SK-N-SH (cell line): ENCODE measurements at regions not wholly inside any gene's neighbourhood (a gene's known extent, or its start where the extent isn't known, plus 50 kb on each side); places are given as distances from the start of the nearest gene placed in this dataset.

Source experiments
- CTCF ChIA-PET: fragments of 300-600, 350-600 bp; formaldehyde crosslinking; extraction: SDS; loops from one replicate; lab custom pipeline; 2021; lab: Yijun Ruan, JAX
- POLR2A ChIA-PET: fragments of 350-600 bp; sonication (Branson Sonifier 250); formaldehyde crosslinking; extraction: SDS; loops from one replicate; lab custom pipeline; 2020; ENCODE audit warnings: antibody characterized with exemption, inconsistent platforms; lab: Yijun Ruan, JAX
- DNase-seq: peaks from one replicate; pipeline ENCODE4 v3.0.0; 2012
- H2AFZ ChIP-seq: fragments of 200-600 bp; sonication (generic); 2 replicates; pipeline ENCODE4 v1.8.1; 2016; ENCODE audit warnings: antibody characterized with exemption, mild to moderate bottlenecking, low read depth
- H3F3A ChIP-seq: fragments of 200-600 bp; sonication (generic); replicated peaks from 2 replicates; pipeline ENCODE3; 2016; ENCODE audit warnings: antibody characterized with exemption, mild to moderate bottlenecking; ENCODE audit not compliant: insufficient read depth
- H3K27ac ChIP-seq, 2 experiments: fragments of 200-500 bp in 1 of 2; fragments of 200-600 bp in 1 of 2; sonication (Bioruptor generic) in 1 of 2; sonication (generic), shearing (Covaris generic) in 1 of 2; 2 replicates each; pipeline versions ENCODE4 v1.5.1 to v1.6.1; 2014 to 2016; ENCODE audit warnings: low read depth in 2 of 2, inconsistent platforms in 1 of 2, low read length in 1 of 2, mild to moderate bottlenecking in 1 of 2, mixed read lengths in 1 of 2
- H3K27me3 ChIP-seq: fragments of 200-600 bp; sonication (generic), shearing (Covaris generic); 2 replicates; pipeline ENCODE4 v1.6.1; 2016; ENCODE audit warnings: mixed run types; ENCODE audit not compliant: insufficient read depth
- H3K36me3 ChIP-seq, 2 experiments: fragments of 200-500 bp in 1 of 2; fragments of 200-600 bp in 1 of 2; sonication (Bioruptor generic) in 1 of 2; sonication (generic) in 1 of 2; replicated peaks in 1 of 2; 2 replicates each; pipeline versions ENCODE3 to v1.5.1; 2014 to 2016; ENCODE audit warnings: low read length in 1 of 2, mild to moderate bottlenecking in 1 of 2; ENCODE audit not compliant: insufficient read depth in 2 of 2, control insufficient read depth in 1 of 2
- H3K4me1 ChIP-seq, 2 experiments: fragments of 200-500 bp in 1 of 2; fragments of 200-600 bp in 1 of 2; sonication (Bioruptor generic) in 1 of 2; sonication (generic), shearing (Covaris generic) in 1 of 2; 2 replicates each; pipeline versions ENCODE4 v1.5.1 to v1.6.1; 2014 to 2016; ENCODE audit warnings: low read depth in 1 of 2, low read length in 1 of 2, mixed run types in 1 of 2; ENCODE audit not compliant: insufficient read depth in 2 of 2, control insufficient read depth in 1 of 2
- H3K4me2 ChIP-seq: fragments of 200-600 bp; sonication (generic), shearing (Covaris generic); 2 replicates; pipeline ENCODE4 v1.6.1; 2017; ENCODE audit warnings: mixed run types
- H3K4me3 ChIP-seq, 2 experiments: fragments of 200-500 bp in 1 of 2; fragments of 200-600 bp in 1 of 2; sonication (Bioruptor generic) in 1 of 2; sonication (generic), shearing (Covaris generic) in 1 of 2; 2 replicates each; pipeline versions ENCODE4 v1.5.1 to v1.8.1; 2014 to 2016; ENCODE audit warnings: low read depth in 2 of 2, inconsistent platforms in 1 of 2, low read length in 1 of 2, mild to moderate bottlenecking in 1 of 2, mixed read lengths in 1 of 2, moderate library complexity in 1 of 2
- H3K79me2 ChIP-seq: fragments of 200-600 bp; sonication (generic); 2 replicates; pipeline ENCODE4 v1.8.1; 2017; ENCODE audit warnings: mild to moderate bottlenecking; ENCODE audit not compliant: insufficient read depth
- H3K9ac ChIP-seq: fragments of 200-600 bp; sonication (generic); 2 replicates; pipeline ENCODE4 v1.6.1; 2017; ENCODE audit warnings: mixed run types
- H3K9me2 ChIP-seq: fragments of 200-600 bp; sonication (generic); 2 replicates; pipeline ENCODE4 v1.6.1; 2017; ENCODE audit warnings: mixed run types
- H3K9me3 ChIP-seq: fragments of 200-600 bp; sonication (generic); 2 replicates; pipeline ENCODE4 v1.6.1; 2017; ENCODE audit warnings: mixed run types, mild to moderate bottlenecking, moderate library complexity
- H4K20me1 ChIP-seq: fragments of 200-600 bp; sonication (generic); 2 replicates; pipeline ENCODE4 v1.6.1; 2017; ENCODE audit warnings: mild to moderate bottlenecking, mixed run types; ENCODE audit not compliant: insufficient read depth
- CTCF ChIP-seq: fragments of 200-600 bp; sonication (generic); IDR thresholded peaks from 2 replicates; pipeline ENCODE4 v1.6.1; 2017; ENCODE audit warnings: antibody characterized with exemption, mild to moderate bottlenecking, moderate library complexity
- ELF1 ChIP-seq: IDR thresholded peaks from 2 replicates; pipeline ENCODE4 v1.4.0; 2012
- FOSL2 ChIP-seq: IDR thresholded peaks from 2 replicates; pipeline ENCODE4 v1.4.0; 2012; ENCODE audit warnings: low read depth, mild to moderate bottlenecking, moderate library complexity, borderline replicate concordance
- FOXM1 ChIP-seq: IDR thresholded peaks from 2 replicates; pipeline ENCODE4 v1.4.0; 2012; ENCODE audit warnings: low read depth, mild to moderate bottlenecking
- MXI1 ChIP-seq: IDR thresholded peaks from 2 replicates; pipeline ENCODE4 v1.6.1; 2012; ENCODE audit warnings: mild to moderate bottlenecking, low read depth, low read length, improper control_type of control experiment
- NFIC ChIP-seq: IDR thresholded peaks from 2 replicates; pipeline ENCODE4 v1.4.0; 2012; ENCODE audit warnings: borderline replicate concordance
- POLR2AphosphoS5 ChIP-seq: IDR thresholded peaks from 2 replicates; pipeline ENCODE4 v1.6.1; 2012; ENCODE audit warnings: low read depth, low read length
- RCOR1 ChIP-seq: fragments of 150-350 bp; IDR thresholded peaks from 2 replicates; pipeline ENCODE4 v1.6.1; 2017; ENCODE audit warnings: antibody characterized with exemption, low read length
- REST ChIP-seq: IDR thresholded peaks from 2 replicates; pipeline ENCODE4 v1.6.1; 2012; ENCODE audit warnings: mild to moderate bottlenecking, low read depth, low read length, moderate library complexity
- RFX5 ChIP-seq: IDR thresholded peaks from 2 replicates; pipeline ENCODE4 v1.6.1; 2012; ENCODE audit warnings: mild to moderate bottlenecking, improper control_type of control experiment, low read length
- TCF12 ChIP-seq: IDR thresholded peaks from 2 replicates; pipeline ENCODE4 v1.4.0; 2012
- USF1 ChIP-seq: IDR thresholded peaks from 2 replicates; pipeline ENCODE4 v1.4.0; 2012; ENCODE audit warnings: low read depth, borderline replicate concordance
- USF2 ChIP-seq: fragments of 150-350 bp; IDR thresholded peaks from 2 replicates; pipeline ENCODE4 v1.6.1; 2017; ENCODE audit warnings: antibody characterized with exemption, low read length, low read depth, borderline replicate concordance
- YY1 ChIP-seq: IDR thresholded peaks from 2 replicates; pipeline ENCODE4 v1.4.0; 2012; ENCODE audit warnings: low read depth, mild to moderate bottlenecking
- WGBS: methylation state at CpG from one replicate; pipeline ENCODE4 v1.1.6; 2017; ENCODE audit warnings: low lambda C conversion rate; 5-methylcytosine and 5-hydroxymethylcytosine counted together

- peaks cover 13% of the 10 kb centered on the region for H3F3A ChIP-seq
- H3K4me3 ChIP-seq, result no peak overlapping the region
- 95% methylated on average over 4 of the region's 4 CpGs for WGBS
- no peak overlapping the region for H3K4me2 ChIP-seq
- peaks cover 3 to 33% of the 10 kb centered on the region in 2 experiments for H3K4me1 ChIP-seq
- H3K9ac ChIP-seq, result no peak overlapping the region
- no peak overlapping the region for H3K27ac ChIP-seq
- no peaks in the 10 kb centered on the region for H4K20me1 ChIP-seq
- H3K27me3 ChIP-seq, result no peaks in the 10 kb centered on the region
- no peaks in the 10 kb centered on the region for H3K9me2 ChIP-seq
- peaks cover 21 to 40% of the 10 kb centered on the region in 2 experiments for H3K36me3 ChIP-seq
- no peaks in the 10 kb centered on the region for H3K9me3 ChIP-seq
- CTCF ChIA-PET, result interaction anchor here (0.8 to 3.6 kb wide), 3 partner anchors 9 to 58 kb away, joined by 3 to 9 read pairs (median 3); no protein-coding TSS in a partner anchor
- no peak for TF ChIP-seq CTCF
- TF ChIP-seq ELF1, result no peak
- no peak for TF ChIP-seq FOXM1
- no peak for TF ChIP-seq MXI1
- TF ChIP-seq USF1, result no peak
- TF ChIP-seq REST, result no peak
- TF ChIP-seq FOSL2, result no peak
- no peak for TF ChIP-seq TCF12
- no peak for TF ChIP-seq USF2
- no peak for TF ChIP-seq YY1
- TF ChIP-seq RFX5, result no peak
- no peak for TF ChIP-seq POLR2AphosphoS5
- no peak for TF ChIP-seq NFIC
- TF ChIP-seq RCOR1, result no peak
- H3K79me2 ChIP-seq, result peaks cover 51% of the 10 kb centered on the region
- no peak for DNase-seq
- no peak overlapping the region for H2AFZ ChIP-seq
- POLR2A ChIA-PET, result no interaction called here
Measured at GRCh38 chr3:141418751-141419150, 50.4 kb downstream of the ZBTB38 start.
